B cell (primary cell): ENCODE measurements at regions not wholly inside any gene's neighbourhood (a gene's known extent, or its start where the extent isn't known, plus 50 kb on each side); places are given as distances from the start of the nearest gene placed in this dataset.

Experiments
- CTCF ChIP-seq: fragments of 200-600 bp; IDR thresholded peaks from one replicate; pipeline ENCODE4 v1.8.0; 2022; ENCODE audit warnings: antibody characterized with exemption, mild to moderate bottlenecking
- EZH2 ChIP-seq: IDR thresholded peaks from 2 replicates; pipeline ENCODE4 v1.6.1; 2012; ENCODE audit warnings: borderline replicate concordance, low read depth, mild to moderate bottlenecking, moderate library complexity, low read length; ENCODE audit not compliant: insufficient read depth, poor library complexity, severe bottlenecking

- TF ChIP-seq CTCF, result no peak
- no peak for TF ChIP-seq EZH2
Measured at GRCh38 chr14:97061198-97061597, 264.0 kb downstream of the VRK1 start.
